HFFc6 (cell line): ENCODE measurements at regions not wholly inside any gene's neighbourhood (a gene's known extent, or its start where the extent isn't known, plus 50 kb on each side); places are given as distances from the start of the nearest gene placed in this dataset.

Experiments
- DNase-seq: peaks from one replicate; pipeline ENCODE4 v3.0.0-alpha.2; 2018
- H3K27ac Mint-ChIP-seq: 2 replicates; pipeline ENCODE4 v1.8.0; 2020; ENCODE audit warnings: mild to moderate bottlenecking, mixed read lengths
- H3K27me3 Mint-ChIP-seq: 2 replicates; pipeline ENCODE4 v1.8.0; 2021; ENCODE audit warnings: mild to moderate bottlenecking, moderate library complexity, mixed read lengths; ENCODE audit not compliant: insufficient read depth
- H3K36me3 Mint-ChIP-seq: 2 replicates; pipeline ENCODE4 v1.8.0; 2021; ENCODE audit warnings: low read depth, mixed read lengths
- H3K4me1 Mint-ChIP-seq: 2 replicates; pipeline ENCODE4 v1.8.0; 2020; ENCODE audit warnings: low read depth, mixed read lengths
- H3K4me3 Mint-ChIP-seq: 2 replicates; pipeline ENCODE4 v1.8.0; 2020; ENCODE audit warnings: mild to moderate bottlenecking, moderate library complexity, mixed read lengths
- H3K9me3 Mint-ChIP-seq: 2 replicates; pipeline ENCODE4 v1.8.0; 2020; ENCODE audit warnings: mild to moderate bottlenecking, mixed read lengths
- CTCF ChIP-seq: fragments of 200-600 bp; sonication (generic); IDR thresholded peaks from 2 replicates; pipeline ENCODE4 v1.5.0; 2021; ENCODE audit warnings: antibody characterized with exemption, mild to moderate bottlenecking

- Mint-ChIP-seq H3K4me1 (peaks cover 11% of the 10 kb centered on the region), H3K4me3 (no peak overlapping the region), H3K27me3 (peaks cover 13% of the 10 kb centered on the region), H3K27ac (no peak overlapping the region), H3K36me3 (no peaks in the 10 kb centered on the region), H3K9me3 (no peaks in the 10 kb centered on the region)
- no peak for TF ChIP-seq CTCF
- peak; percentile 21 for DNase-seq
These were observed 82.2 kb upstream of the SCOC start for GRCh38 chr4:140291259-140291658.

- no peak overlapping the region for H3K27ac Mint-ChIP-seq
- peaks cover 22% of the 10 kb centered on the region for H3K27me3 Mint-ChIP-seq
- H3K4me3 Mint-ChIP-seq = no peak overlapping the region
- H3K4me1 Mint-ChIP-seq = no peaks in the 10 kb centered on the region
- no peak for TF ChIP-seq CTCF
- DNase-seq = no peak
- no peaks in the 10 kb centered on the region for H3K36me3 Mint-ChIP-seq
- H3K9me3 Mint-ChIP-seq = no peaks in the 10 kb centered on the region
These were observed 84.0 kb upstream of the SCOC start for GRCh38 chr4:140289486-140289885.

- Mint-ChIP-seq H3K4me1 (no peaks in the 10 kb centered on the region), H3K36me3 (no peaks in the 10 kb centered on the region), H3K9me3 (no peaks in the 10 kb centered on the region), H3K27ac (no peak overlapping the region), H3K4me3 (no peak overlapping the region; the same call in 1 of the 2 replicates), H3K27me3 (peaks cover 29% of the 10 kb centered on the region)
- no peak for DNase-seq
- TF ChIP-seq CTCF = no peak
These were observed 87.0 kb upstream of the SCOC start for GRCh38 chr4:140286456-140286855.

- Mint-ChIP-seq H3K36me3 (no peaks in the 10 kb centered on the region), H3K9me3 (no peaks in the 10 kb centered on the region), H3K4me3 (no peak overlapping the region), H3K4me1 (no peaks in the 10 kb centered on the region), H3K27ac (no peak overlapping the region), H3K27me3 (peaks cover 34% of the 10 kb centered on the region)
- TF ChIP-seq CTCF = no peak
- no peak for DNase-seq
These were observed 89.0 kb upstream of the SCOC start for GRCh38 chr4:140284456-140284855.

GRCh38 chr4:140281828-140282552 is 91.5 kb upstream of the SCOC start:
- Mint-ChIP-seq H3K36me3 (0 out of 2 replicates have a peak, but pooled peaks cover 7% of the 10 kb centered on the region), H3K27ac (no peak overlapping the region), H3K4me1 (peaks cover 7% of the 10 kb centered on the region), H3K9me3 (no peaks in the 10 kb centered on the region), H3K27me3 (peaks cover 34% of the 10 kb centered on the region), H3K4me3 (no peak overlapping the region)
- DNase-seq = peak; percentile 8
- peak; percentile 25; the same call in 1 of the 2 replicates for TF ChIP-seq CTCF
